Vagina (tissue), 2 donors: ENCODE measurements at regions not wholly inside any gene's neighbourhood (a gene's known extent, or its start where the extent isn't known, plus 50 kb on each side); places are given as distances from the start of the nearest gene placed in this dataset.
"Not testable (repeated sequence)": the region's sequence is repeated elsewhere in the genome, so short reads cannot be mapped to it uniquely, and the experiment has no call there.

Experiments
- DNase-seq, 2 donors: peaks; one replicate each; pipeline ENCODE4 v3.0.0-alpha.2; 2017; ENCODE audit errors: extremely low spot score in 2 of 2
- H3K27ac ChIP-seq: fragments of 200-600 bp; sonication (generic); one replicate; pipeline ENCODE4 v1.5.1; 2019
- H3K27me3 ChIP-seq: fragments of 200-600 bp; sonication (generic); one replicate; pipeline ENCODE4 v1.5.1; 2019
- H3K36me3 ChIP-seq, 2 donors: fragments of 200-600 bp; sonication (generic); one replicate each; pipeline ENCODE4 v1.5.1; 2017 to 2019
- H3K4me1 ChIP-seq: fragments of 200-600 bp; sonication (generic); one replicate; pipeline ENCODE4 v1.5.1; 2019
- H3K4me3 ChIP-seq, 2 donors: fragments of 200-600 bp; sonication (generic); 1 replicate in 1 of 2; 2 replicates in 1 of 2; pipeline ENCODE4 v1.5.1; 2016 to 2019
- H3K9me3 ChIP-seq: fragments of 200-600 bp; sonication (generic); one replicate; pipeline ENCODE4 v1.5.1; 2019
- CTCF ChIP-seq, 3 experiments: fragments of 450-650 bp in 2 of 3; fragments of 200-600 bp in 1 of 3; sonication (generic) in 1 of 3; IDR thresholded peaks; one replicate each; pipeline ENCODE4 v1.5.1; 2017 to 2019; ENCODE audit warnings: antibody characterized with exemption in 3 of 3, mild to moderate bottlenecking in 2 of 3, moderate library complexity in 2 of 3
- POLR2A ChIP-seq, 2 donors: fragments of 450-650 bp; IDR thresholded peaks; one replicate each; pipeline ENCODE4 v1.6.1; 2017; ENCODE audit warnings: antibody characterized with exemption in 2 of 2, mild to moderate bottlenecking in 2 of 2, moderate library complexity in 2 of 2
- POLR2AphosphoS5 ChIP-seq, 2 donors: sonication (generic); formaldehyde crosslinking; IDR thresholded peaks; one replicate each; pipeline ENCODE4 v1.9.0; 2017; ENCODE audit warnings: antibody characterized with exemption in 2 of 2, mild to moderate bottlenecking in 2 of 2, low read depth in 1 of 2; ENCODE audit not compliant: insufficient read depth in 1 of 2
- intact Hi-C: fragments of 100-400 bp; cut with DNase I; formaldehyde crosslinking; loops from one replicate; pipeline ENCODE4 v1.15.1; 2023

DNA sequence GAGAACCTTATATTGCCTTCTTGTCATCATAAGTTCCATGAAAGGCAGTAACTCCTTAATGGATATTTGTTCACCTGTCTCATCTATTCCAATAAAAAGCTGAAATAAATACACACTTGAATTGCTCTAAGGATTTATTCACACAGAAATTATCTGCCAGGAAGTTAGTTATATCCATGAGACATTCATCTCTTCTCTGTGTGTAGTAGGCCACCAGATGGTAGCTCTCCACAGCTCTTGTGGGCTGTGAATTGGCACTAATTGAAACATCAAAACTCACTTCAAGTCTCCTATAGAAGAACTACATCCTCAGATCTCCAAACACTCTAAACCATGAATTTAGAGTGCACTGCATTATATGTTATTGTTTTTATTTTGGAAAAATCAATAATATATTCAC lies 189.6 kb downstream of the DSC3 start:
- no peak for TF ChIP-seq POLR2AphosphoS5 (IDR thresholded peaks at IDR 0.05; ENCODE audit: insufficient read depth in 1 of 2, low read depth in 1 of 2)
- TF ChIP-seq POLR2A (IDR thresholded peaks at IDR 0.05), result no peak
- no peak for TF ChIP-seq CTCF (IDR thresholded peaks at IDR 0.05)
- no peaks in the 10 kb centered on the region for H3K9me3 ChIP-seq
- no peaks in the 10 kb centered on the region for H3K27me3 ChIP-seq
- H3K27ac ChIP-seq, result no peak overlapping the region
- H3K4me1 ChIP-seq, result no peaks in the 10 kb centered on the region
- intact Hi-C loops, result no loop called here
- no peak for DNase-seq
- no peak overlapping the region for H3K4me3 ChIP-seq
- H3K36me3 ChIP-seq, result no peaks in the 10 kb centered on the region

GRCh38 chr18:30852541-30852940 lies 190.0 kb downstream of the DSC3 start:
- intact Hi-C loops, result no loop called here

GRCh38 chr18:30839056-30839561 lies 203.4 kb downstream of the DSC3 start:
- H3K27ac ChIP-seq, DNase-seq, intact Hi-C loops, H3K4me3 ChIP-seq, H3K36me3 ChIP-seq, H3K9me3 ChIP-seq, H3K27me3 ChIP-seq, H3K4me1 ChIP-seq: not testable (repeated sequence)

More at GRCh38 chr18:30852541-30852940, 190.0 kb downstream of the DSC3 start:
- Histone ChIP-seq H3K4me3 (no peak overlapping the region), H3K4me1 (no peaks in the 10 kb centered on the region), H3K27me3 (no peaks in the 10 kb centered on the region), H3K36me3 (no peaks in the 10 kb centered on the region), H3K27ac (no peak overlapping the region), H3K9me3 (no peaks in the 10 kb centered on the region)
- no peak for TF ChIP-seq CTCF (IDR thresholded peaks at IDR 0.05)
- TF ChIP-seq POLR2AphosphoS5 (IDR thresholded peaks at IDR 0.05; ENCODE audit: insufficient read depth in 1 of 2, low read depth in 1 of 2), result no peak
- no peak for TF ChIP-seq POLR2A (IDR thresholded peaks at IDR 0.05)
- no peak for DNase-seq

GRCh38 chr18:30828700-30829099 lies 213.8 kb downstream of the DSC3 start:
- Histone ChIP-seq H3K27me3 (no peaks in the 10 kb centered on the region), H3K4me1 (no peaks in the 10 kb centered on the region), H3K27ac (no peak overlapping the region), H3K4me3 (no peak overlapping the region), H3K36me3 (no peaks in the 10 kb centered on the region), H3K9me3 (no peaks in the 10 kb centered on the region)
- intact Hi-C loops, result no loop called here
- TF ChIP-seq POLR2A (IDR thresholded peaks at IDR 0.05) (no peak), POLR2AphosphoS5 (IDR thresholded peaks at IDR 0.05; ENCODE audit: insufficient read depth in 1 of 2, low read depth in 1 of 2) (no peak), CTCF (IDR thresholded peaks at IDR 0.05) (no peak)
- no peak for DNase-seq

- intact Hi-C loops, result no loop called here
- Histone ChIP-seq H3K36me3 (no peaks in the 10 kb centered on the region), H3K4me1 (no peaks in the 10 kb centered on the region), H3K27me3 (no peaks in the 10 kb centered on the region), H3K4me3 (no peak overlapping the region), H3K9me3 (no peaks in the 10 kb centered on the region), H3K27ac (no peak overlapping the region)
- no peak for DNase-seq
- TF ChIP-seq POLR2A (IDR thresholded peaks at IDR 0.05) (no peak), CTCF (IDR thresholded peaks at IDR 0.05) (no peak), POLR2AphosphoS5 (IDR thresholded peaks at IDR 0.05; ENCODE audit: insufficient read depth in 1 of 2, low read depth in 1 of 2) (no peak)
Observed at GRCh38 chr18:30819619-30820018, 222.9 kb downstream of the DSC3 start.

- Histone ChIP-seq H3K27ac (no peak overlapping the region), H3K36me3 (no peaks in the 10 kb centered on the region), H3K4me3 (no peak overlapping the region), H3K9me3 (no peaks in the 10 kb centered on the region), H3K27me3 (no peaks in the 10 kb centered on the region), H3K4me1 (no peaks in the 10 kb centered on the region)
- TF ChIP-seq POLR2AphosphoS5 (IDR thresholded peaks at IDR 0.05; ENCODE audit: insufficient read depth in 1 of 2, low read depth in 1 of 2) (no peak), POLR2A (IDR thresholded peaks at IDR 0.05) (no peak), CTCF (IDR thresholded peaks at IDR 0.05) (no peak)
- DNase-seq, result no peak
- intact Hi-C loops, result no loop called here
Observed at GRCh38 chr18:30814446-30814845, 228.1 kb downstream of the DSC3 start.
